HEK293 (cell line): ENCODE measurements at regions not wholly inside any gene's neighbourhood (a gene's known extent, or its start where the extent isn't known, plus 50 kb on each side); places are given as distances from the start of the nearest gene placed in this dataset.

Experiments used
- CTCF ChIA-PET: fragments of 350-600 bp; formaldehyde crosslinking; extraction: SDS; loops from one replicate; lab custom pipeline; 2021; ENCODE audit warnings: antibody characterized with exemption; lab: Yijun Ruan, JAX
- POLR2A ChIA-PET: fragments of 300-600 bp; formaldehyde crosslinking; extraction: SDS; loops from one replicate; lab custom pipeline; 2020; ENCODE audit warnings: antibody characterized with exemption, inconsistent platforms; lab: Yijun Ruan, JAX
- H3K27ac ChIP-seq: fragments of 200-500 bp; sonication (Bioruptor generic); 2 replicates; pipeline ENCODE4 v1.5.1; 2014; ENCODE audit warnings: low read depth, low read length, control low read depth, inconsistent platforms; ENCODE audit errors: extremely low read depth
- H3K36me3 ChIP-seq, 2 experiments: fragments of 200-500 bp in 1 of 2; sonication (Bioruptor generic) in 1 of 2; 1 replicate in 1 of 2; 2 replicates in 1 of 2; pipeline ENCODE4 v1.5.1; 2014 to 2017; ENCODE audit warnings: inconsistent platforms in 2 of 2, low read length in 2 of 2; ENCODE audit not compliant: control insufficient read depth in 2 of 2, insufficient read depth in 1 of 2
- H3K4me1 ChIP-seq: fragments of 200-500 bp; sonication (Bioruptor generic); 2 replicates; pipeline ENCODE4 v1.5.1; 2014; ENCODE audit warnings: mild to moderate bottlenecking, low read length, inconsistent platforms; ENCODE audit not compliant: control insufficient read depth, insufficient read depth
- H3K4me3 ChIP-seq: 2 replicates; pipeline ENCODE4 v1.5.1; 2011; ENCODE audit warnings: low read depth, mild to moderate bottlenecking, control low read depth, low read length, moderate library complexity
- H3K9me3 ChIP-seq: fragments of 200-500 bp; sonication (Bioruptor generic); 2 replicates; pipeline ENCODE4 v1.5.1; 2014; ENCODE audit warnings: low read depth, low read length, inconsistent platforms; ENCODE audit not compliant: control insufficient read depth, insufficient read depth
- BCL6B ChIP-seq: fragments of 450-650 bp; formaldehyde crosslinking; IDR thresholded peaks from 2 replicates; pipeline ENCODE4 v1.5.1; 2017; ENCODE audit warnings: missing biosample characterization, missing genetic modification characterization
- GLIS2 ChIP-seq: fragments of 450-650 bp; formaldehyde crosslinking; IDR thresholded peaks from 2 replicates; pipeline ENCODE4 v1.5.1; 2016; ENCODE audit warnings: missing biosample characterization, missing genetic modification characterization
- IKZF3 ChIP-seq: fragments of 450-650 bp; IDR thresholded peaks from 2 replicates; pipeline ENCODE4 v1.5.0; 2018; ENCODE audit warnings: missing biosample characterization, mild to moderate bottlenecking, missing genetic modification characterization, moderate library complexity
- KLF1 ChIP-seq: fragments of 450-650 bp; formaldehyde crosslinking; IDR thresholded peaks from 2 replicates; pipeline ENCODE4 v1.5.1; 2016; ENCODE audit warnings: missing biosample characterization, missing genetic modification characterization
- REST ChIP-seq: fragments of 450-650 bp; formaldehyde crosslinking; IDR thresholded peaks from 2 replicates; pipeline ENCODE4 v1.5.1; 2016; ENCODE audit warnings: missing biosample characterization, missing genetic modification characterization
- SALL2 ChIP-seq: fragments of 450-650 bp; formaldehyde crosslinking; IDR thresholded peaks from 2 replicates; pipeline ENCODE4 v1.5.0; 2017; ENCODE audit warnings: missing biosample characterization, mild to moderate bottlenecking, missing genetic modification characterization, borderline replicate concordance
- ZBTB21 ChIP-seq: fragments of 450-650 bp; formaldehyde crosslinking; IDR thresholded peaks from 2 replicates; pipeline ENCODE4 v1.5.1; 2017; ENCODE audit warnings: missing biosample characterization, missing genetic modification characterization
- ZFP3 ChIP-seq: fragments of 450-650 bp; formaldehyde crosslinking; IDR thresholded peaks from 2 replicates; pipeline ENCODE4 v1.5.1; 2016; ENCODE audit warnings: low read depth, missing biosample characterization, missing genetic modification characterization
- ZNF140 ChIP-seq: fragments of 450-650 bp; formaldehyde crosslinking; IDR thresholded peaks from 2 replicates; pipeline ENCODE4 v1.5.1; 2016; ENCODE audit warnings: missing biosample characterization, missing genetic modification characterization
- ZNF146 ChIP-seq: fragments of 450-650 bp; formaldehyde crosslinking; IDR thresholded peaks from 2 replicates; pipeline ENCODE4 v1.5.1; 2016; ENCODE audit warnings: missing biosample characterization, missing genetic modification characterization
- ZNF157 ChIP-seq: fragments of 450-650 bp; formaldehyde crosslinking; IDR thresholded peaks from 2 replicates; pipeline ENCODE4 v1.5.1; 2016; ENCODE audit warnings: missing biosample characterization, missing genetic modification characterization
- ZNF214 ChIP-seq: fragments of 450-650 bp; formaldehyde crosslinking; IDR thresholded peaks from 2 replicates; pipeline ENCODE4 v1.5.1; 2017; ENCODE audit warnings: missing biosample characterization, mild to moderate bottlenecking, missing genetic modification characterization, borderline replicate concordance
- ZNF302 ChIP-seq: fragments of 450-650 bp; formaldehyde crosslinking; IDR thresholded peaks from 2 replicates; pipeline ENCODE4 v1.5.1; 2016; ENCODE audit warnings: missing biosample characterization, missing genetic modification characterization, low read depth
- ZNF514 ChIP-seq: fragments of 450-650 bp; formaldehyde crosslinking; IDR thresholded peaks from 2 replicates; pipeline ENCODE4 v1.5.1; 2016; ENCODE audit warnings: missing biosample characterization, missing genetic modification characterization
- ZNF560 ChIP-seq: fragments of 450-650 bp; formaldehyde crosslinking; IDR thresholded peaks from 2 replicates; pipeline ENCODE4 v1.5.1; 2017; ENCODE audit warnings: missing biosample characterization, missing genetic modification characterization, borderline replicate concordance
- ZNF561 ChIP-seq: fragments of 450-650 bp; IDR thresholded peaks from 2 replicates; pipeline ENCODE4 v1.5.1; 2018; ENCODE audit warnings: missing biosample characterization, missing genetic modification characterization, borderline replicate concordance
- ZNF621 ChIP-seq: fragments of 450-650 bp; formaldehyde crosslinking; IDR thresholded peaks from 2 replicates; pipeline ENCODE4 v1.5.1; 2017; ENCODE audit warnings: missing biosample characterization, missing genetic modification characterization
- ZNF624 ChIP-seq: fragments of 450-650 bp; formaldehyde crosslinking; IDR thresholded peaks from 2 replicates; pipeline ENCODE4 v1.5.1; 2017; ENCODE audit warnings: missing biosample characterization, missing genetic modification characterization
- ZNF639 ChIP-seq: fragments of 450-650 bp; formaldehyde crosslinking; IDR thresholded peaks from 2 replicates; pipeline ENCODE4 v1.5.1; 2016; ENCODE audit warnings: missing biosample characterization, missing genetic modification characterization
- ZNF660 ChIP-seq: fragments of 450-650 bp; IDR thresholded peaks from 2 replicates; pipeline ENCODE4 v1.5.1; 2018; ENCODE audit warnings: missing biosample characterization, mild to moderate bottlenecking, missing genetic modification characterization
- ZNF777 ChIP-seq: fragments of 450-650 bp; formaldehyde crosslinking; IDR thresholded peaks from 2 replicates; pipeline ENCODE4 v1.5.1; 2017; ENCODE audit warnings: missing biosample characterization, missing genetic modification characterization, borderline replicate concordance
- ZSCAN18 ChIP-seq: fragments of 450-650 bp; formaldehyde crosslinking; IDR thresholded peaks from 2 replicates; pipeline ENCODE4 v1.5.1; 2016; ENCODE audit warnings: missing biosample characterization, missing genetic modification characterization
- ZSCAN23 ChIP-seq: fragments of 450-650 bp; formaldehyde crosslinking; IDR thresholded peaks from 2 replicates; pipeline ENCODE4 v1.5.1; 2016; ENCODE audit warnings: missing biosample characterization, missing genetic modification characterization
- ZSCAN30 ChIP-seq: fragments of 450-650 bp; IDR thresholded peaks from 2 replicates; pipeline ENCODE4 v1.5.1; 2018; ENCODE audit warnings: missing biosample characterization, mild to moderate bottlenecking, missing genetic modification characterization, moderate library complexity
- ZSCAN5A ChIP-seq: fragments of 450-650 bp; formaldehyde crosslinking; IDR thresholded peaks from 2 replicates; pipeline ENCODE4 v1.5.1; 2016; ENCODE audit warnings: missing biosample characterization, missing genetic modification characterization

- no peak overlapping the region for H3K27ac ChIP-seq
- TF ChIP-seq ZFP3 (no peak), ZNF302 (tag by site-specific recombination) (no peak), KLF1 (tag by site-specific recombination) (no peak), ZSCAN30 (no peak), ZNF639 (tag by site-specific recombination) (no peak), BCL6B (tag by site-specific recombination) (no peak)
- H3K4me3 ChIP-seq: no peak overlapping the region
- H3K9me3 ChIP-seq: no peaks in the 10 kb centered on the region
- H3K4me1 ChIP-seq: no peaks in the 10 kb centered on the region
- POLR2A ChIA-PET: no interaction called here
- CTCF ChIA-PET: interaction anchor here (1.2 to 1.6 kb wide), 2 partner anchors 153 to 524 kb away, joined by 3 to 5 read pairs; no protein-coding TSS in a partner anchor
- H3K36me3 ChIP-seq: no peaks in the 10 kb centered on the region
These were observed 98.0 kb downstream of the VCPKMT start for GRCh38 chr14:50018201-50018932.

GRCh38 chr14:50018933-50019210 is 97.5 kb downstream of the VCPKMT start:
- no peak overlapping the region for H3K27ac ChIP-seq
- no peaks in the 10 kb centered on the region for H3K4me1 ChIP-seq
- CTCF ChIA-PET: interaction anchor here (0.6 kb wide), 1 partner anchor 153 kb away, joined by 4 read pairs; no protein-coding TSS in a partner anchor
- POLR2A ChIA-PET: no interaction called here
- H3K4me3 ChIP-seq: no peak overlapping the region
- no peak for TF ChIP-seq ZNF146 (tag by site-specific recombination)
- no peak for TF ChIP-seq ZNF624 (tag by site-specific recombination)
- TF ChIP-seq ZNF140 (tag by site-specific recombination): no peak
- no peak for TF ChIP-seq ZNF514 (tag by site-specific recombination)
- no peak for TF ChIP-seq ZSCAN23 (tag by site-specific recombination)
- TF ChIP-seq ZSCAN18 (tag by site-specific recombination): no peak
- no peak for TF ChIP-seq SALL2
- TF ChIP-seq ZNF660: no peak
- TF ChIP-seq ZNF777 (tag by site-specific recombination): no peak
- TF ChIP-seq ZNF560: no peak
- TF ChIP-seq ZBTB21 (tag by site-specific recombination): no peak
- TF ChIP-seq REST (tag by site-specific recombination): no peak
- TF ChIP-seq ZNF561 (tag by site-specific recombination): no peak
- no peak for TF ChIP-seq GLIS2 (tag by site-specific recombination)
- no peak for TF ChIP-seq ZSCAN5A (tag by site-specific recombination)
- no peak for TF ChIP-seq ZNF621 (tag by site-specific recombination)
- no peak for TF ChIP-seq ZNF214 (tag by site-specific recombination)
- no peak for TF ChIP-seq IKZF3 (tag by site-specific recombination)
- no peak for TF ChIP-seq ZNF157 (tag by site-specific recombination)
- TF ChIP-seq, all 188 proteins: peak for 0
- H3K9me3 ChIP-seq: no peaks in the 10 kb centered on the region
- H3K36me3 ChIP-seq: no peaks in the 10 kb centered on the region
